Omental fat pad (tissue), 3 donors: ENCODE measurements at regions not wholly inside any gene's neighbourhood (a gene's known extent, or its start where the extent isn't known, plus 50 kb on each side); places are given as distances from the start of the nearest gene placed in this dataset.

Experiments used
- ATAC-seq: fragments of 150-250 bp; one replicate; pipeline ENCODE4 v1.9.1; 2016; ENCODE audit warnings: mild to moderate bottlenecking, moderate library complexity; ENCODE audit not compliant: low FRiP score
- DNase-seq: peaks from one replicate; pipeline ENCODE4 v3.0.0-alpha.2; 2019; ENCODE audit warnings: low spot score
- TF ChIP-seq, protein P1 (sequence below), 3 donors: fragments of 450-650 bp; IDR thresholded peaks; one replicate each; pipeline ENCODE4 v1.5.1; 2016 to 2017; ENCODE audit warnings: antibody characterized with exemption in 3 of 3, mild to moderate bottlenecking in 3 of 3, moderate library complexity in 2 of 3

- peak; percentile 19 for ATAC-seq
- TF ChIP-seq, protein P1, sequence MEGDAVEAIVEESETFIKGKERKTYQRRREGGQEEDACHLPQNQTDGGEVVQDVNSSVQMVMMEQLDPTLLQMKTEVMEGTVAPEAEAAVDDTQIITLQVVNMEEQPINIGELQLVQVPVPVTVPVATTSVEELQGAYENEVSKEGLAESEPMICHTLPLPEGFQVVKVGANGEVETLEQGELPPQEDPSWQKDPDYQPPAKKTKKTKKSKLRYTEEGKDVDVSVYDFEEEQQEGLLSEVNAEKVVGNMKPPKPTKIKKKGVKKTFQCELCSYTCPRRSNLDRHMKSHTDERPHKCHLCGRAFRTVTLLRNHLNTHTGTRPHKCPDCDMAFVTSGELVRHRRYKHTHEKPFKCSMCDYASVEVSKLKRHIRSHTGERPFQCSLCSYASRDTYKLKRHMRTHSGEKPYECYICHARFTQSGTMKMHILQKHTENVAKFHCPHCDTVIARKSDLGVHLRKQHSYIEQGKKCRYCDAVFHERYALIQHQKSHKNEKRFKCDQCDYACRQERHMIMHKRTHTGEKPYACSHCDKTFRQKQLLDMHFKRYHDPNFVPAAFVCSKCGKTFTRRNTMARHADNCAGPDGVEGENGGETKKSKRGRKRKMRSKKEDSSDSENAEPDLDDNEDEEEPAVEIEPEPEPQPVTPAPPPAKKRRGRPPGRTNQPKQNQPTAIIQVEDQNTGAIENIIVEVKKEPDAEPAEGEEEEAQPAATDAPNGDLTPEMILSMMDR (IDR thresholded peaks at IDR 0.05): no peak
- DNase-seq: no peak
Measured at GRCh38 chr4:182144626-182145333, 98.4 kb upstream of the TENM3 start.

- no peak for DNase-seq
- no peak for ATAC-seq
- TF ChIP-seq, protein P1 (IDR thresholded peaks at IDR 0.05): no peak
Measured at GRCh38 chr4:182145334-182145905, 97.8 kb upstream of the TENM3 start.

- ATAC-seq (no peak), DNase-seq (no peak)
- TF ChIP-seq, protein P1 (IDR thresholded peaks at IDR 0.05): no peak
Measured at GRCh38 chr4:182147391-182147790, 95.8 kb upstream of the TENM3 start.

GRCh38 chr4:182150645-182151044 is 92.6 kb upstream of the TENM3 start:
- no peak for ATAC-seq

GRCh38 chr4:182155806-182156205 is 87.4 kb upstream of the TENM3 start:
- TF ChIP-seq, protein P1 (IDR thresholded peaks at IDR 0.05): no peak
- ATAC-seq: no peak
- DNase-seq: no peak

More at GRCh38 chr4:182150645-182151044, 92.6 kb upstream of the TENM3 start:
- TF ChIP-seq, protein P1 (IDR thresholded peaks at IDR 0.05): no peak
- no peak for DNase-seq

DNA sequence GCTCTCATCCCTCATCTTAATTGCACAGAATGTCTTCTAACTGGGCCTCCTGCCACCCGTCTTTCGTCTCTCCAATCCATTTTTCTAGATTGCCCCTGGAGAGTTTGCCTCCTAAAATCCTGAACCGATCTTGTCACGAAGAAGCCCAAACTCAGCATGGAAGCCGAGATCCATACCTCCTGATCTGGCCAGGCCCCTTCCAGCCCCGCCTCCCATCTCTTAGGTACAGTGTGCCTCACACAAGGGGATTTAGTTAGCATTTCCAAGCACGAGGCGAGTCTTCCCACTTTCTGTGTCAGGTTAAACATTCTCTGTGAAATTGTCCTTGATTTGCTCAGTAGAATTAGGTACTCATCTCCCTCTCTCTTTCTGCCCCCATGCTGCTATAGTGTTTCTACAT is 80.0 kb upstream of the TENM3 start:
- ATAC-seq (no peak), DNase-seq (no peak)
- TF ChIP-seq, protein P1 (IDR thresholded peaks at IDR 0.05): no peak

DNA sequence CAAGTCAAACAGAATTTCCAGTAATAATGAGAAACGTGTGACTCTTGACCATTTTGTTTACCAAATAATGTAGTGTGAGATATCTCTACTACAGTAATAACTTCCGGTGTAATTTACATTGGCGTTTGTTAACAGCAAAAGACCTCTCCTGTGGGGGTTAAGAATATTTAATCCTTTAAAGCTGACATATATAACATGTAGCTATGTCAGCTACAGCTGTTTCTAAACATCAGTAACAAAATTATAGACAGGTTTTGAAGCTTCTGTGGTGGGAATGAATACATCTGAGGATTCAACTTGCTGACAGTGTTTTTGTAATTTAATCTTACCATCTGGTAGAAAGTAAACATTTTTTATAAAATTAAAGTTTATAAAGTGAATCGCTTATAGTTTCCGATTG is 73.6 kb upstream of the TENM3 start:
- no peak for DNase-seq
- TF ChIP-seq, protein P1 (IDR thresholded peaks at IDR 0.05): no peak
- no peak for ATAC-seq
